GM21825 (cell line): ENCODE measurements at regions not wholly inside any gene's neighbourhood (a gene's known extent, or its start where the extent isn't known, plus 50 kb on each side); places are given as distances from the start of the nearest gene placed in this dataset.

ENCODE experiments used
- ATAC-seq: cut with Tn5 transposase; IDR thresholded peaks from one replicate; pipeline ENCODE4 v1.9.1; 2021; ENCODE audit warnings: mild to moderate bottlenecking, moderate library complexity; ENCODE audit not compliant: unreplicated experiment

- ATAC-seq, result no peak
These were observed 274.8 kb downstream of the SS18 start for GRCh38 chr18:25815659-25816058.

DNA sequence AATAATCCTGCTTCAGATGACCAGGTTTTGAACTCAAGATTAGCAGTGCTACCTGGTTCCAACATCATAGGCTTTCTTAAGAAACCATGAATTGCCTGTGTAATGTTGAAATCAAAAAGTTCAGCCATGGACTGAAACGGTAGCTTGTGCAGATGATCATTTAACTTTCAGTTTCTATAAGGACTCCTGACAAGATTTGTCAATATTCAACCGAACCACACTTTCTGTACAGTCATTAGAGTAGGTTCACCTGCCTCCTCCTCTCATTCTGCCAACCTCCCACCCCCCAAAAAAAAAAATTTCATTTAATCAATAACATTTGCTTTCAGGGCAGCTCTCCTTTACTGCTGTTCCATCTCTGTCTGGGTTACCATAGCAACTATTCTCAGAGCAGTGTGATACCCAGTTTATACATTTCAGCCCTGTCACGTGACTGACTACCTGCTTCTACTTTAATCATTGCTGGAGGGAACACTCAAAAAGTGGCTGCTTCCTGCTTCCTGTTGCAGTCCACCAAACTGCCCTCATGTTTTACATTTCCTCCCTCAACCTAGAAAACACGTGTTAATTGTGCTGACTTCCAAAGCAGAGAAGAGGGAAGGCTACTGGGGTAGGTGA, 275.5 kb downstream of the SS18 start:
- ATAC-seq, result peak; percentile 88

DNA sequence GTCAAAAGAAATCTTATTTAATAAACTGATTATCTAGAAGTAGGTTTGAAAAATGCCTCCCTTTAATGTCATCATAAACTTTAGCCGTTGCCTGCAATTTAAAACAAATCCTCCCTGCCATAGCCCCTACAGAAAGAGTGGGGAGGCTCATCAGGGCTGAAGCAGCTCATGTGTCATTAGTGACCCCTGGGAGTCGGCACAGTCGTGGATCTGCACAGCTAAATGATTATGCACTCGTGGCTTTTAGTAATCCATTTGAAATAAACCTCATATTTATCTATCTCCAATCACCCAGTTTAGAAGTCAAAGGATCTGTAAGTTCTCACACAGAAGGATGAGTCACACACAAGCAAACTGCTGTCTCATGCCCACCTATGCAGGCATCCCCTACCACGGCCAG, 277.3 kb downstream of the SS18 start:
- no peak for ATAC-seq

GRCh38 chr18:25810736-25811135, 279.7 kb downstream of the SS18 start:
- no peak for ATAC-seq

- no peak for ATAC-seq
These were observed 284.5 kb downstream of the SS18 start for GRCh38 chr18:25805939-25806338.

DNA sequence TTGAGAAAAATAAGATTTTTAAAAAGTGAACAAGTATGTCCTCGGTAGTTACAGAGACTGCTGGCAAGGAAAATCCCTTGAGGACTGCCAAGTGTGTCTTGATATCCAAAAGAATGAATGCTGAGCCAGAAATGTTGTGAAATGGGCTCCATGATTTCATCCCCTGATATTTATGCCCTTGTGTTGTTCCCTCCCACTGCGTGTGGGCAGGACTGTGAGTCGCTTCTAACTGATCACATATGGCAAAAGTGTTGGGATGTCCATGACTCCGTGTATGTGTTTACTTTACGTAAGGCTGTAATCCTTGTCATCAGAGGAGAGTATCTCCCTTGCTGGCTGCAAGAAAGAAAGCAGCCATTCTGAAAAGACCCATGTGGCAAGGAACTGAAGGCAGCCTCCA, 285.1 kb downstream of the SS18 start:
- ATAC-seq, result no peak

- ATAC-seq, result no peak
These were observed 291.2 kb downstream of the SS18 start for GRCh38 chr18:25799231-25799630.

- no peak for ATAC-seq
These were observed 292.4 kb downstream of the SS18 start for GRCh38 chr18:25798046-25798445.

- no peak for ATAC-seq
These were observed 295.2 kb downstream of the SS18 start for GRCh38 chr18:25795213-25795612.

DNA sequence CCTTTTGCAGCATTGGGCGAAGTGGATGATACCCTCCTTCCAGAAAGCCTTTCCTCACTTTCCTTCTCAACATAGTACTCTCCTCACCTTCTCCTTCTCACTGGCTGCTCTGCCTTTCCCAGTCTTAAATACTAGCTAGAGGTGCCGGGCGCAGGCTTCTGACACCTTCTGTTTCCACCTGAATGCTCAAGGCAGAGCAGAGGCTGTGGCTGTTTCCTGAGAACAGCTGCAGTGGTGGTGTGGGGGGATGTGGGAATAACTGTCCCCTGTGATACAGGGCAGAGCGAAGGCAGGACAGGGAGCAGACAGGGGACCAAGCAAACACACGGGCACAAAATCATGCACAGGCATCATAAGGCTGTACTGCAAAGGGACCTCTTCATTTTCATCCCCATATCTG, 303.1 kb downstream of the SS18 start:
- ATAC-seq, result no peak

DNA sequence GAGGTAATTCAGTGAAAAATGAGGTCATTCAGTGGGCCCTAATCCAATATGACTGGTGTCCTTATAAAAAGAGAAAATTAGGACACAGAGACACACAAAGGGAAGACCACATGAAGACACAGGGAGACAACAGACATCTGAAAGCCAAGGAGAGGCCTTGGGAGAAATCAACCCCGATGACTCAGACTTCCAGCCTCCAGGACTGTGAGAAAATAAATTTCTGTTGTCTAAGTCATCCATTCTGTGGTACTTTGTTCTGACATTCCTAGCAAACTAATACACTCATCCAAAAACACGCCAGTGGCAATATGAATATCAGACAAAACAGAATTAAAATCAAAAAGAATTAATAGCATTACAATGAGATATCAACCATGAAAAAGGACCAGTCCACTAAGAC, 303.7 kb downstream of the SS18 start:
- ATAC-seq, result no peak

GRCh38 chr18:25780105-25780504, 310.3 kb downstream of the SS18 start:
- ATAC-seq, result no peak

GRCh38 chr18:25771796-25772195, 318.6 kb downstream of the SS18 start:
- no peak for ATAC-seq

- ATAC-seq, result no peak
These were observed 325.6 kb downstream of the SS18 start for GRCh38 chr18:25764777-25765176.

GRCh38 chr18:25759111-25759510, 331.3 kb downstream of the SS18 start:
- no peak for ATAC-seq

DNA sequence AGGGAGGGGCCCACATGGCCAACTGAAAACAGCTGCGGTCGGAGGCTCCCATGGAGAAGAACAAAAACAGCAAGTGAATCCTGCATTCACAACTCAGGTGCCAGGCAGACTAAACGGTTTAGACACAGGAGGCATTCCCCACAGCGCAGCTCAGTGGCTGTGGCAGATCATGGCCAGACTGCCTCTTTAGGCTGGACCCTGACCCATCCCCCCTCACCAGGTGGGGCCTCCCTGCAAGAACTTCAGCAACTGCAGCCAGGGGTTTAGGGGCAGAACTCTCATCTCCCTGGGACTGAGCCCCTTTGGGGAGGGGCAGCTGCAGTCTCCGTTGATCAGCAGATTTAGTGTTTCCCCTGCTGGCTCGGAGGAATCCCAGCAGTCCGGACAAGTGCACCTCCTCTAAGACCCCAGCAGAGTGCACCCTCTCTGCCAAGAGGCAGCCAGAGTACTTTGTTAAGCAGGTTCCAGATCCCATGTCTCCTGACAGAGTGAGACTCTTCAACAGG, 346.7 kb downstream of the SS18 start:
- ATAC-seq, result no peak

DNA sequence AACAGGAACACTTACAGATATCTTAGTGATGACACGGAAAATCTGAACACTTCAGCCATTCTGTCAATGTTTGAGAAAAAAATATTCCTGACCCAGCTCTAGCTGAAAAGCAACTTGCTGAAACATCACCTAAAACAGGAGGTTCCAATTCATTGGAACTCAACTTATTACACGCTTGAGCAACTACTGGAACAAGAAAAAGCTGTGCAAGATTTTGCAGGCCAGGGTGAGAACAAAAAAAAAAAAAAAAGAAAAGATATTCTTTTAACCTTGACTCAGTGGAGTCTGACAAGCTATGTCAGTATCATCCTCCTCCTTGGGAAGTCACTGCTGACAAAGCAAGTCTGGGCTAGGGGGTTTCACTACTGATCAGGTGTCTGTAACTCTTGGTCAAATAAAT, 351.0 kb downstream of the SS18 start:
- ATAC-seq, result no peak

DNA sequence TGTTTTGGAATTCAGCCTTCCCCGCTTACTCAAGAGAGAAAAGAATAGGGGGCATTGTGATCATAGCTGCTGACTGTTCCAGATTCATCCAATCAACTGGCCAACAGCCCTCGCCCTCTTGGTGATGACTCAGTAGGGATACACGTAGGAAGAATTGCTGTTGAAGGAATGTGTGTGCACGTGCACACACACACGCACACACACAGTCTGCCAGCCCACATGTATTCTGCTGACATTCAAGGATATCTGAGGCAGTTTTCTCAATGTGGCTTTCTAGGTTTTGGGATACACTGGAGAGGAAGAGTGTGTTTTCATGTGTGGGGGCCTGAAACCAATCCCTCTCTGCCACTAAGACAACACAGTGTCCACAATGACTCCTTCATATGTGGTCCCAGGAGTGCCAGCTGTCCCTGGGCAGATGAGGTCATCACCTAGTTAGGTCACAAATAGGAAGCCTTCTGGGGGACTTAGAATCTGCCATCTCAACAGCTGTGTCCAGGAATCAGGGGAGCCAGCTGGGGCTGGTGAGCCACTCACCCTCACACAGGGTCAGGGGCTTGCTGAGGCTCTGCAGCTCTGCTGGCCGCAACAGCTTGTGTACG, 352.6 kb downstream of the SS18 start:
- no peak for ATAC-seq

DNA sequence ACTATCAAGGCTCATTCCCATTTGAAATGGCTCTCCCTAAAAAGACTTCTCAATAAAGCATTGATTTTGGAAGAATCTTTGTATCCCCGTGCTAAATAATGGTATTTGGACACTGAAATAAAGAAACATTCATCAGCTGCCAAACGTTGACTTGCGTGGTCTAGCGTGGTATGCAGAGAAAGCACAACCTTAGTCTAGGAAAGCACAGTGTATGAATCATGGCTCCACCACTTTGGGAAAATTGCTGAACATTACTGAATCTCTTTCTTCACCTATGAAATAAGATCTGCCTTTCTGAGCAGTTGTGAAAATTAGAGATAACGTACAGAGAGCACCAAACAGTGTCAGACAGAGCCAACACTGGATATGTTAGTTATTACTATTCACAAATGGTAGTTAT, 353.9 kb downstream of the SS18 start:
- ATAC-seq, result no peak

- no peak for ATAC-seq
These were observed 355.0 kb downstream of the SS18 start for GRCh38 chr18:25735459-25735858.

DNA sequence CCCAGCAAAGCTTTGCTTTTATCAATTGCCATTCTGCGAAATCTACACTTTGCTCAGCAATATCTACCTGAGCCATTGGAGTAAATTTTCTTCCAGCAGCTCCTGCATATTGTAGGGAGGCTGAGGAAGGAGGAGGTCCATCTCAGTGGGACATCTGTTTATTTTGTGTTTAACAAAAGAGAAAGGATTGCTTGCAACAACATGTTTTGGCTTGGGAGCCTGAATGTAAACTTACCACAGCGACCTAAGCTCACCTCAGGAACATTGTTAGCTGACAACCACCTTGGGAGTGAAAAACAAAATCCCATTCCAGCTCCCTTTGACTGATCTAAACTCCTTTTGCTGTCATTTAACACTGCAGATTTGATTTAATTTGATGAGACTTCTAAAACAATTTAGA, 356.1 kb downstream of the SS18 start:
- no peak for ATAC-seq

DNA sequence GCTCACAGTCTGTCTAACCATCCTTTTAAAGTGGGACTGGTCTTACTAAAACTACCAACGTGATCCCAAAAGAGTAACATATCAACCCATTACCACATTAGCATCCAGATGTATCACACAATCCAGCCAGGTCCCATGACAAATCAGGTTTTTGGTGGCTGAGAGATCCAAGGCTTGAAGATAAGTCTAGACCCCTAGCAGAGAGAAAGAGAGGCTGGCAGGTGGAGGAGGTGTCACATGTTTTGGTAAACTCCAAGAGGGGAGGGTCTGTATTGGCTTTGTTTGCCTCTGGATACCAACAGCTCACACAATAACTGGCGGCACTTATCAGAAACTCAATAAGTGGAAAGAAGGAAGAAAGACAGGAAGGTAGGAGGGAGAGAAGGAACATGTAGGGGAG, 357.6 kb downstream of the SS18 start:
- no peak for ATAC-seq

GRCh38 chr18:25729072-25729471, 361.3 kb downstream of the SS18 start:
- ATAC-seq, result no peak
